ENCODE measurements at regions not wholly inside any gene's neighbourhood (a gene's known extent, or its start where the extent isn't known, plus 50 kb on each side); places are given as distances from the start of the nearest gene placed in this dataset.

DNA sequence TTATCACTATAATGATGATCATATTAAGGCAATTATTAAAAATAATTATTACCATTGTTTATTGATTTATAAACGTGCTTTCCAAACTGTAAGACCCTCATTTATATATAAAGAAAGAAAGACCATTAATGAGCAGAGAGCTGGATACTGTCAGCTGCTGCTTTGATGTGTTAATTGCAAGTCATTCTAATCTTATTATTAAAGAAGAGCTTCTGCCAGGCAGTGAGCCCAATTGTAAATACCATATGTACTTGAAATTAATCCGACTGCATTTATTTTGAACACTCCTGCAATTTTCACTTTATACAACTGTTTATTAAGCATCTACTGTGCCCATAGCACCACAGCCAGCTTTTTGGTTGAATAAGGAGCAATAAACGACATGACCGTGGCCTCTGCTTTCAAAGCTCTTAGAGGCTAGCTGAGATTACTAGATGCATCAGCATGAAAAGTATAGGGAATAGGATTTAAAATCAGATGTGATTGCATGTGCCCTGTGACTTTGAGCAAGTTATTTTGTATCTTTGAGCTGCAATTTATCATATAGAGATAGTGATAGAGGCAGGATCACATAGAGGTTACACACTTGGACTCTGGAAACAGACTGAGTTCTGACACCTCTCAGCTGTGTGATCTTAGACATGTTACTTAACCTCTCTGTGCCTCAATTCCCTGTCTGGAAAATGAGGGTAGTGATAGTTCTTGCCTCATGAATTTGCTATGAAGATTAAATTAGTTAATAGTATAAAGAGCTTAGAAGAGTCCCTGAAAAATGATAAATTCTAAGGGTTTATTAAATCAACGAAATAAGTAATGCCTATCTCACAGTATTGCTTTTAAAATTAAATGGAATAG, 83.4 kb downstream of the MYCN start:
- no peak for DNase-seq

DNA sequence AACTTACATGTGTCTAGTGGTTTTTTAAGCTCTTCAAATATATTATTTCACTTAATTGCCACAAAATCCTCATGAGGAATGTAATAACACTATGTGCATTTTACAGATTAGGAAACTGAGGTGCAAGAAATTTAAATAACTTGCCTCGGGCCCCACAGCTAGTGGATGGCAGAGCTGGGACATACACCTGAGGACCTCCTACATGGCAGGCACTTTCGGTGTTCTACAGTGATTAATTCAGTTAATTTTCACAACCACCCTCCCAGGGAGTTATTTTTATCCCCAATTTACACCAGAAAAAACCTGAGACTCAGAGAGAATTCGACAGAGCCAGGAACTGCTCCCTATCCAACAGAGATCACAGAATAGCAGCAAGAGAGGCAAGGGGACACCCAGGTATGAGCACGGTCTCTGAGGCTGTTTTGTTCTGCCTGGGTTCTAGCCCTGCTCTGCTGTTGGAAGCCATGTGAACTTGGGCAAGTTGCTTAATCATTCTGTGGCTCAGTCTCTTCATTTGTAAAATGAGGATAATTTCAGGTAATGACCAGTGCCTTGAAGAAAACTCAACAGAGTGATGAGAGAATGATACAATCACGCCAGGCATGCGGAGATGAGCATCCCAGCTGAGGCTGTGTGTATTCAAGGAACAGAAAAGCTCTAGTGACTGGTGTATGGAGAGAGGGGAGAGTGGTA, 82.3 kb downstream of the MYCN start:
- DNase-seq = no peak

DNA sequence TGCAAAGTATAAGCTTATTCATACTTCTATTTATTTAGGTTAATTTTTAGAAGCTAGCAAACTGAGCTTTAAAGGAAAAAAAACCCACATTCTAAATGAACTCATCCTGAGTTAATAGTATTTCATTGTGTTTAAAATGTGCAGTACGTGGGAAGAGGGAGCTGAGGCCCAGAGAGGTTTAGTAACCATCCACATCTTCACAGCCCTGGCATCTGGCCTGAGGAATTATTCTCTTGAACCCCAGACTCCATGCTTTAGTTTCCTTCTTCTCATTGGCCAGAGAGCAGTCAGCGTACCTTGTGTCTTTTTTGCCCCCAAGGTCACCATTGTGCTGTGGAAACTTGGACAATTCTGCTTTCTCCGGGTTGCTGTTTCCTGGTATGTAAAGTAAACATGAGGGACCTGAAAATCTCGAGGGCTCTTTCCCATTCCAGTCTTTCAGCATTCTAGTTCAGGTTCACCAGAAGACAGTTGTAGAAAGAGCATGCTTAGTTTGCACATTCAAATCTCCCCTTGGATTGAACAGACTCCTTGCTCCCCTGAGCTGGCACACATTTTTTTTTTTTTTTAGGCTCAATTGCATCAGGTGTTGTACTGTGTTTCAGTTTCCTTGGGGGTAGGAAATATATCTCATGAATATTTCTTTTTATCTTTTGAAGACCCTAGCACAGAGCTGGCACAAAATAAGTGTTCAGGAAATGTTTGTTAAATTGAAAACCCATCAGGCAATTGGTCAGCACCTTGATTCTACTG, 81.4 kb downstream of the MYCN start:
- DNase-seq = no peak

DNA sequence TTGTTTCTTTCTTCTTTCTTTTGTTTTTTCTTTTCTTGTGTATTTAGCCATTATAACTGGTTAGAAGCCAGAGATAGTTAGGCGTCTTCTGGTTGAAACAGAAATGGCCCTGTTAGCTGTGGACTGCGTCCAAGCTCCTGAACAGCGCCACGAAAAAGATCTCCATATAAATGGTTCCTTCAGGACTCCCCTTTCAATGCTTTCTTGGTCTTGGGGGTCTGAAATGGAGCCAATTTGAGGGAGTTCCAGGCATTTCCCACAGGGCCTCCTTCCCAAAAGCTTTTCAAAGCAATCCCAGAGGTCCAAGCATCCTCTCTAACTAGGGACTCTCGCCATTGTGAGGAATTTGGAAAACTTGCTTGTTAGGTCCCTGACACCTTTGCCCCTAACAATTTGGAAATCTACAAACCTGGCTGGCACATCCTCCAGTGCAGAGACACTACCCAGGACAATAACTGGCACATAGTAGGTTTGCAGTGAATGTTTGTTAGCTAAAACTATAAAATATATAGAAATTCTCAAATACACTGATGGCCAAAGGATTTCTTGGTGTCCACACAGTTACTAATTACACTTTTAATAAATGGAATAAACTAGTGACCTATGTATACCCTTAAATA, 80.1 kb downstream of the MYCN start:
- no peak for DNase-seq

DNA sequence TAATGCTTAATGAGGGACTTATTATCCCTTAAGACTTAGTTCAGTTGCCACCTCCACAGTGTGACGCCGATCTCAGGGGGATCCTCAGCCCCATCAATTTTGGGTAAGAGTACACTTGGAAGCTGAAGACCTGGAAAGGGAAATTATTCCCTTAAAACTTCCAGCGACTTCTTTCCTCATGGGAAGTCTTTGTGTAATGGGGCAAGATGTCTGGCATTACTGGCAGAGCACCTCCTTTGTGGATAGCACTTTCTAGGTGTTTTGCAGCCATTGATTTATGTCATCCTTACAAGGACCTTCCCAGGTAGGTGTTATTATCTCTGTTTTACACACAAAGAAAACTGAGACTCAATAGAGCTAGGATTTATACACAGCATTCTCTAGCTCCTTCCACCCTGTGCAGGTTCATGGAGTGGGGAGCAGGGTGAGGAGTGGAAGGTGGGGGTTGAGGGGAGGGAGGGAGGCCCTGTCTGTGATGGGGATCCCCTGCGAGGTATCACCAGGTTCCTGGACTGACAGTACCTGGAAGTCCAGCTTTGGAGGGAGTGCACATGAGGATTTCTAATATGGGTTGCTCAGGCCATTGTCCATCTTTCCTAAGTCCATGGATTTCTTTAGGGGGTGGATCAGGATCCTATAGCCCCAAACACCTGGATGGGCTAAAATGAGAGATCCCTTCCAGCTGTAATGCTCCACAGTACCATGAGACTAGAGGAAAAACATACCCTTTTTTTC, 79.4 kb downstream of the MYCN start:
- DNase-seq = no peak

DNA sequence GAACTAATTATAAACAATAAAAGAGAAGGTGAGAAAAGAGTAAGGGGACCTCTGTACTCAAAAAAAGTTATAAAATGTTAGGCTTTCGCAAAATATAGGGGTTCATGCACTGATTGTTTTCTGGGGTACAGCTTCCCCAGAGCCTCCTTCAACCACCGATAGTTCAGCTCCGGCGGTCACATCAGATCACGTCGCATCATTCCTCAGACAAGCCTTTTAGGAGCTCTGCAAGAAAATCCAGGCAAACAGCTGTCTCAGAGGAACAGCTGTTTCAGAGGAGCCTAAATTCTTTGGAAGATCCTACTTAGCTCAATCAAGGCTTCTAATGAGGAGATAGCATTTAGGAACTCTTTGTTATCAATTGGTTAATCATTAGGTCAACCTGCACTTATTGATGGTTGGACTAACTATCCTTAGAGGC, 78.7 kb downstream of the MYCN start:
- no peak for DNase-seq

DNA sequence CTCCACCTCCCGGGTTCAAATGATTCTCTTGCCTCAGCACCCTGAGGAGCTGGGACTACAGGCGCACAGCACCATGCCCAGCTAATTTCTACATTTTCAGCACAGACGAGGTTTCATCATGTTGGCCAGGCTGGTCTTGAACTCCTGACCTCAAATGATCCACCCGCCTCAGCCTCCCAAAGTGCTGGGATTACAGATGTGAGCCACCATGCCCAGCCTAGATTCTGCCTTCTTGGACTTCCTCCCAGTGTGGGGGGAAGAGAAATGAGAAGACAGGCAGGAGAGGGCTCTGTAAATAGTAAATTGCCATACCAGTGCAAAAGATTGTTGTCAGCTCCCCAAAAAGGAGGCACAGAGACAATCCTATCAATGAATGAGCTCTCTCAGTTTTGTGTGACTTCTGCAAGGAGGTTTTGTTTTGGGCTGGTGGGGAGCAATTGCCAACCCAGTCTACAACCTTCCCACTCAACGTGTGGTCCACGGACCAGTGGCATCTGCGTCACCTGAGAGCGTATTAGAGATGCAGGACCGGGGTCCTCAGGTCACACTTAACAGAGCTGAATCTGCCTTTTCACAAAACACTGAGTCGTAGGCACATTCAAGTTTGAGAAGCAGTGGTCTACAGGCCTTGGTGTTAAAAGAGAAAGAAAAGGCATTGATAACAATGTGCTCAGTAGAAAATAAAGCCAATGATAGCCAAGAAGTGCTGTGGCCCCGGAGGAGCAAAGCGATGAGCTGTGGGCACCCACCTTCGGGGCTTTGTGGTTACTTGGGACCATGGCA, 78.1 kb downstream of the MYCN start:
- no peak for DNase-seq

- no peak for DNase-seq
Observed at GRCh38 chr2:16016282-16016681, 75.9 kb downstream of the MYCN start.

DNA sequence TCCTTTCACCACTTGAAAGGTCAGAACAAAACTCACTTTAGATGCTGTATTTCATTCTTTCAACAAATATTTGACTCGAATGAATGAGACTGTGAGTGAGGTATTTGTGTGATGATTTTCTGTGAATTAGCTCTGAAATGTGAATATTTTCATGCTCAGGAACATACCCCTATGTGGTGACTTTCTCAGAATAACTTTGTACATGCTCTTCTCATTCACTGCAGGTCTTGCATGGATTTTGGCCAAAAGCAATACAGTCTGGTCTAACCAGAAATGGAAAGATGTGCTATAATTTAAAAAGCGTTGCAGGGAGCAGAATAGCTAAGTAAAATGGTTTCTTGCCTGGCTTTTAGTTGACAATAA, 75.5 kb downstream of the MYCN start:
- no peak for DNase-seq

DNA sequence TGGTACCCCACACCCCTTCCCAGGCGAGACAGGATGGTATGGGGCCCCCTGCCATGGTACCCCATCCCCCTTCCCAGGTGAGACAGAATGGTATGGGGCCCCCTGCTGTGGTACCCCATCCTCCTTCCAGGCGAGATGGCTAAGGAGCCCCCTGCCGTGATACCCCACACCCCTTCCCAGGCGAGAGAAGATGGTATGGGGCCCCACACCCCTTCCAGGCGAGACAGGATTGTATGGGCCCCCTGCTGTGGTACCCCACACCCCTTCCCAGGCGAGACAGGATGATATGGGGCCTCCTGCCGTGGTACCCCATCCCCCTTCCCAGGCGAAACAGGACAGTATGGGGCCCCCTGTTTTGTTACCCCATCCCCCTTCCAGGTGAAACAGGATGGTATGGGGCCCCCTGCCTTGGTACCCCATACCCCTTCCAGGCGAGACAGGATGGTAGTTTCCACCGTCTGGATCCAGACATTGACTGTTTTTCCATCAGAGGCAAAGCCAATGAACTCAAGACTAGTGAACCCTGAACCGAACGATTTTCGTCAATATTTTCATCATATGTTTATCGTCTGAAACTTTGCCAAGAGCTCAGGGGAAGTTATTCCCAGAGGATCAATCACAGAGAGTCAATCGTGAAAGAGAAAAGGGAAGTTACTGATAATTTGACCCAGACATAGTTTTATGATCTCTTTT, 75.0 kb downstream of the MYCN start:
- no peak for DNase-seq

DNA sequence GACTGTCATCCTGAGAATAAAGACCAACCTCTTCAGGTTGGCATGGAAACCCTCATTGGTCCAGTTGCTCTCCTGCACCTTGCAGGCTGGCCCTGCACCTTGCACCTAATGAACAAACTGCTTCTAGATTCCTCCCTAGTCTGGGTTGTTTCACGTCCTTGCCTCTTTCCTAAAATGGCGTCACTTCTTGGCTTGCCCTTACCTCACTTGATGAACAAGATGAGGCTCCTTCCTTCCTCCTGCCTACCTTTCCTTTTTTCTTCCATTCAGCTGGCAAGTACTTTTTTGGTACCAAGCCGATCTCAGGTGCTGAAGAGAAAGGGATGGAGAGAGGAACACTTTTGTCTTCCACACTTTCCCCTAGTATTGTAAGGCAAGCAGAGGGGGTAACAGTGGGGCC, 74.5 kb downstream of the MYCN start:
- no peak for DNase-seq

- no peak for DNase-seq
Observed at GRCh38 chr2:16014041-16014787, 73.9 kb downstream of the MYCN start.

DNA sequence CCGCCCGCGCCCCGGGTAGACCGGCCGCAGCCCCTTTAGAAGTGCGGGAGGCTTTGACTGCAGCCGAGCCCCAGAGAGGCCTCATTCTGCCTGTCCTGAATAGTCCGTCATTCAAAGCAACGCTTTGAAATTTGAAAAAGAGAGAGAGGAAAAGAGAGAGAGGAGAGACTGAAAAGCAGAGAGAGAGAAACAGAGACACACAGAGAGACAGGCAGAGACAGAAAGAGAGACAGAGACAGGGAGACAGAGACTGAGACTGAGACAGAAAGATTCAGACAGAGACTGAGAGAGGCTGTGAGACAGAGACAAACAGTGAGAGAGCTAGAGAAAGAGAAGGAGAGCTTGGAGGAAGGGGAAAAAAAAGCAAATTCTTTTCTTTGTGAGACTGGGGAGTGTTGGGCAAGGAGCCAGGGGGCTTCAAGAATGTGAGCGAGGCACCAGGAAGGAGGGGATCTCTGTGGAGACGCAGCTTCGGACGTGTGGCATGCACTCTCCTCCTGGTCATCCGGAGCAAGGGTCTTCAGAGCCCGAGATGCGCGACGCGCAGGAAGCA, 73.1 kb downstream of the MYCN start:
- DNase-seq = no peak

DNA sequence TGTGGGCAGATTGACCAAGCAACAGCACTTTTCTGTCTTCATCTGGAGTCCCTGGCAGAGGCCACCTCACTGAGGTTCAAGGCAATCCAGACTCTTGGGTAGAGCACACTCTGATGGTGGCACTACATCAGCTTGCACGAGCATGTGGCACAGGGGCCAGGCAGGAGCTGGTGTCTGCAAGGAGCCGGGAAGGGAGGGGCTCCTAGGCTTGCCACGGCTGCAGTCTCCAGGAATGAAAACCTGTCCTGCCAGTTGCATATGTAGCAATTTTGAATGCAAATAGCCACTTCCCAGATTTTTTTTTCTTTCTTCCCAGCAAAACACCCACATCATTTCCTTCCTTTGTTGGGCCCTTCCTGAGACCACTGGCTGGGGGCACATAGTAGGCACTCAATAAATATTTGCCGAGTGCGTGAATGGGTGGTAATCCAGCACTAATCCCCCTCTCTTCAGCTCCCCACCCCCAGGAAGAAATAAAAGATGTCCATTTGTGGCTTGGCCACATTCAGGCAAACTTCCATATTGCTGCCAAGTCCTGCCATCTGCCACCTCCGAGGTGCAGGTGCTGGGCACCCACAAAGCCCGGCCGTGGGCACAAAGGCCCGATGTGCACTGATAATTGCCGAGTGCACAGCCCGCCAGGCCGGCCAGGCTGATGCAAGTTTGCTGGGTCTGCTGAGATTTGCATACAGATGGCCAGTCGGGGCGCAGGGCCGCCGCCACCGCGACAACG, 72.4 kb downstream of the MYCN start:
- DNase-seq = no peak

GRCh38 chr2:16012029-16012596, 71.8 kb downstream of the MYCN start:
- no peak for DNase-seq

DNA sequence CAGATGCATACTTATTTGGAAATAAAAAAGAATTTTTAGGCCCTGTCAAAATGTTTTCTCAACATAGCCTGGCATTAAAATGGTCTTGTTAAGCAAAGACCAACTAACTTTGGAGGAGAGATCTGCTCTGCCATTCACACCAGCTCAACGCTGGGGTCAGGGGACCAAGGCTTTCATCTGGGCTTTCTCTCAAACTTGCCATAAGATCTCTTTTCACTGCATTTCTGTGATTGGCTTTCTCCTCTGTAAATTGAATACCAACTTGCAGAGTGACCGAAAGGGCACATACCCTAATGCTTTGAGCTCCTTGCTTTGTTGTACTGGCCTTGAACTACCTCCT, 71.2 kb downstream of the MYCN start:
- no peak for DNase-seq

DNA sequence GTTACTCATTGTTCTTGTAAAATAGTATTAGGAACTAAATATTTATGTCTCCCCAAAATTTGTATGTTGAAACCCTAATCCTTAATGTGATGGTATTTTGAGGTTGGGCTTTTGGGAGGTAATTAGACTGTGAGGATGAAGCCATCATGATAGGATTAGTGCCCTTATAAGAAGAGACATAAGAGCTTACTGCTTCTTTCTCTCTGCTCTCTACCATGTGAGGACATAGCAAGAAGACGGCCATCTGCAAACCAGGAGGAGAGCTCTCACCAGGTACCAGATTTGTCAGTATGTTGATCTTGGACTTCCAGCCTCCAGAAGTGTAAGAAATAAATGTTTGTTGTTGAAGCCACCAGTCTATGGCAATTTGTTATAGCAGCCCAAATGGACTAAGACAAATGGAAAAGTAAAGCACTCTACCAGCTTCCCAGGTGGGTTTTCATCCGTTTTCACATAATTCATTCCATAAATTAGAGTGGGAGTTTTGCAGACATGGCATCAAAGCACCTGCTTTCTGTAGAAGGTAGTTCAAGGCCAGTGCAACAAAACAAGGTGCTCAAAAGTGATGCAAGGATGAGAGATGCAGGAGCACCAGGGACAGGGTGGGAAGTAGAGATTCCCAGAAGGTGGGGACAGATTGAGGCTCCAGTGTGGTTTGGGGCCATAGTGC, 70.7 kb downstream of the MYCN start:
- no peak for DNase-seq

DNA sequence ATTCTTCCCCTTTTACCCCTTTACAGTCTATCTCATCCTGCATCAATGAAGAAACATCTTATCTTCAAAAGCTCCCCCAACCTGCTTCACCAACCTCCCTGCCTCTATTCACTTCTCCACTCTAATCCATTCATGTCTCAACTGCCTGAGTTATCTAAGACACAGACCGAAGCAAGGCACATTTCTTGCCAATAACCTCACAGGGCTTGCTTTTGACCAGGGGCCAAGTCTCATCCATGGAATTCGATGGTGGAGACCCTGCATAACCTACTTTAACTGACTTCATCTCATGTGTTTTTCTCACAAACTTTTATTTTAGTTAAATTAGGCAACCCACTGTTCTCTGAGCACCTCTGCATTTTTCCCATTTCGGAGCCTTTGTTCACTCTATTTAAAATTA, 69.7 kb downstream of the MYCN start:
- no peak for DNase-seq

GRCh38 chr2:16009560-16009959, 69.2 kb downstream of the MYCN start:
- no peak for DNase-seq
